Neural cell (in vitro differentiated cells): ENCODE measurements at regions not wholly inside any gene's neighbourhood (a gene's known extent, or its start where the extent isn't known, plus 50 kb on each side); places are given as distances from the start of the nearest gene placed in this dataset.

Source experiments
- CTCF ChIP-seq: fragments of 450-650 bp; IDR thresholded peaks from 2 replicates; pipeline ENCODE4 v1.5.1; 2014; ENCODE audit warnings: antibody characterized with exemption, mild to moderate bottlenecking, moderate library complexity; ENCODE audit not compliant: poor library complexity, severe bottlenecking
- EP300 ChIP-seq: fragments of 450-650 bp; conservative IDR thresholded peaks from 2 replicates; pipeline ENCODE4 v1.6.1; 2014; ENCODE audit warnings: antibody characterized with exemption, mild to moderate bottlenecking, moderate library complexity; ENCODE audit not compliant: poor library complexity, severe bottlenecking
- EZH2 ChIP-seq: fragments of 200-600, 300-800 bp; shearing (Covaris generic), sonication (generic); IDR thresholded peaks from 2 replicates; pipeline ENCODE4 v1.6.1; 2014; ENCODE audit warnings: antibody characterized with exemption, low read length, borderline replicate concordance, mild to moderate bottlenecking; ENCODE audit not compliant: insufficient read depth, poor library complexity, severe bottlenecking
- POLR2AphosphoS5 ChIP-seq: IDR thresholded peaks from 2 replicates; pipeline ENCODE4 v1.6.1; 2012

- no peak for TF ChIP-seq CTCF
- TF ChIP-seq EZH2: no peak
- TF ChIP-seq EP300: no peak
- no peak for TF ChIP-seq POLR2AphosphoS5
These were observed 393.0 kb downstream of the FOXO1 start for GRCh38 chr13:40273253-40274025.
